Thyroid gland (tissue), 4 donors: ENCODE measurements at regions not wholly inside any gene's neighbourhood (a gene's known extent, or its start where the extent isn't known, plus 50 kb on each side); places are given as distances from the start of the nearest gene placed in this dataset.

ENCODE experiments used
- DNase-seq, 2 donors: peaks; one replicate each; pipeline ENCODE4 v3.0.0-alpha.2; 2019
- H3K27ac ChIP-seq, 3 donors: fragments of 200-600 bp; sonication (generic); 1 replicate in 2 of 3; 2 replicates in 1 of 3; pipeline ENCODE4 v1.5.1; 2016 to 2019; ENCODE audit warnings: mild to moderate bottlenecking in 1 of 3, moderate library complexity in 1 of 3
- H3K27me3 ChIP-seq: fragments of 200-600 bp; sonication (generic); one replicate; pipeline ENCODE4 v1.5.1; 2019
- H3K36me3 ChIP-seq, 2 donors: fragments of 200-600 bp; sonication (generic); one replicate each; pipeline ENCODE4 v1.5.1; 2016 to 2019
- H3K4me1 ChIP-seq, 2 donors: fragments of 200-600 bp; sonication (generic); one replicate each; pipeline ENCODE4 v1.5.1; 2017 to 2019
- H3K4me3 ChIP-seq, 3 donors: fragments of 200-600 bp; sonication (generic); replicated peaks in 1 of 3; 1 replicate in 2 of 3; 2 replicates in 1 of 3; pipeline ENCODE4 v1.5.1; 2016; ENCODE audit warnings: mild to moderate bottlenecking in 1 of 3
- H3K9me3 ChIP-seq: fragments of 200-600 bp; sonication (generic); one replicate; pipeline ENCODE4 v1.5.1; 2017
- POLR2A ChIP-seq, 2 donors: fragments of 450-650 bp; IDR thresholded peaks; one replicate each; pipeline ENCODE4 v1.6.1; 2017; ENCODE audit warnings: antibody characterized with exemption in 2 of 2, mild to moderate bottlenecking in 2 of 2, moderate library complexity in 1 of 2
- WGBS, 2 donors: methylation state at CpG; one replicate each; pipeline ENCODE4 v1.1.5; 2017; 5-methylcytosine and 5-hydroxymethylcytosine counted together
- intact Hi-C: fragments of 100-400 bp; cut with DNase I; formaldehyde crosslinking; loops from one replicate; pipeline ENCODE4 v1.15.1; 2023
- TF ChIP-seq, protein P1 (sequence below), 6 experiments: fragments of 200-600 bp in 3 of 6; fragments of 450-650 bp in 3 of 6; sonication (generic) in 3 of 6; IDR thresholded peaks; one replicate each; pipeline ENCODE4 v1.5.1; 2016 to 2019; ENCODE audit warnings: antibody characterized with exemption in 6 of 6, mild to moderate bottlenecking in 2 of 6, inconsistent platforms in 1 of 6, moderate library complexity in 1 of 6

- no peaks in the 10 kb centered on the region for H3K9me3 ChIP-seq
- peaks cover 0 to 6% of the 10 kb centered on the region in 2 donors for H3K4me1 ChIP-seq
Measured at GRCh38 chr21:27582246-27582947, 615.5 kb upstream of the ADAMTS5 start.

DNA sequence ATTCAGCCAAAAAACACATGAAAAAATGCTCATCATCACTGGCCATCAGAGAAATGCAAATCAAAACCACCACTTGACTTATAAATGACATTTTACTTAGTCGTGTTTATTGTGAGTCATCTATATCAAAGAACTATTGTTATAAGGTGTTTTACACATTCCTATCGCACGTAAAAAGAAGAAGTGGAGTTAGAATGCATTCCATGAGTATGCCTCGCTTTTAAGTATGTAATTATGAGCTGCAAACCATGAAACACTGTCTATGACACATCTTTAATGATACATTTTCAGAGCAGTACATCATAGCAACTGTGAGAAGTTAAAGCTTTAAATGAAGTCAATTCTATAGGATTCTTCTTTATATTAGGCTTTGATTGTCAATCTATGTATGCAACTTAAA is 614.3 kb upstream of the ADAMTS5 start:
- Histone ChIP-seq H3K27me3 (no peaks in the 10 kb centered on the region), H3K4me1 (peaks cover 0 to 6% of the 10 kb centered on the region in 2 donors), H3K27ac (no peak overlapping the region), H3K36me3 (no peaks in the 10 kb centered on the region), H3K4me3 (no peak overlapping the region), H3K9me3 (no peaks in the 10 kb centered on the region)
- DNase-seq, result no peak
- 95 to 97% methylated on average over 4 of the region's 4 CpGs for WGBS, 2 donors
- TF ChIP-seq POLR2A (IDR thresholded peaks at IDR 0.05), result no peak
- TF ChIP-seq, protein P1, sequence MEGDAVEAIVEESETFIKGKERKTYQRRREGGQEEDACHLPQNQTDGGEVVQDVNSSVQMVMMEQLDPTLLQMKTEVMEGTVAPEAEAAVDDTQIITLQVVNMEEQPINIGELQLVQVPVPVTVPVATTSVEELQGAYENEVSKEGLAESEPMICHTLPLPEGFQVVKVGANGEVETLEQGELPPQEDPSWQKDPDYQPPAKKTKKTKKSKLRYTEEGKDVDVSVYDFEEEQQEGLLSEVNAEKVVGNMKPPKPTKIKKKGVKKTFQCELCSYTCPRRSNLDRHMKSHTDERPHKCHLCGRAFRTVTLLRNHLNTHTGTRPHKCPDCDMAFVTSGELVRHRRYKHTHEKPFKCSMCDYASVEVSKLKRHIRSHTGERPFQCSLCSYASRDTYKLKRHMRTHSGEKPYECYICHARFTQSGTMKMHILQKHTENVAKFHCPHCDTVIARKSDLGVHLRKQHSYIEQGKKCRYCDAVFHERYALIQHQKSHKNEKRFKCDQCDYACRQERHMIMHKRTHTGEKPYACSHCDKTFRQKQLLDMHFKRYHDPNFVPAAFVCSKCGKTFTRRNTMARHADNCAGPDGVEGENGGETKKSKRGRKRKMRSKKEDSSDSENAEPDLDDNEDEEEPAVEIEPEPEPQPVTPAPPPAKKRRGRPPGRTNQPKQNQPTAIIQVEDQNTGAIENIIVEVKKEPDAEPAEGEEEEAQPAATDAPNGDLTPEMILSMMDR (IDR thresholded peaks at IDR 0.05), result no peak
- intact Hi-C loops, result no loop called here

More at GRCh38 chr21:27582246-27582947, 615.5 kb upstream of the ADAMTS5 start:
- H3K4me3 ChIP-seq, result no peak overlapping the region
- WGBS, 2 donors, result 94 to 95% methylated on average over 2 of the region's 2 CpGs
- TF ChIP-seq, protein P1 (IDR thresholded peaks at IDR 0.05), result no peak
- TF ChIP-seq POLR2A (IDR thresholded peaks at IDR 0.05), result no peak
- intact Hi-C loops, result no loop called here
- H3K27ac ChIP-seq, result no peak overlapping the region
- no peaks in the 10 kb centered on the region for H3K27me3 ChIP-seq
- H3K36me3 ChIP-seq, result no peaks in the 10 kb centered on the region
- no peak for DNase-seq

GRCh38 chr21:27580276-27580675 is 613.4 kb upstream of the ADAMTS5 start:
- WGBS, 2 donors, result 93 to 96% methylated on average over 1 of the region's 1 CpG
- intact Hi-C loops, result no loop called here
- no peak for TF ChIP-seq POLR2A (IDR thresholded peaks at IDR 0.05)
- TF ChIP-seq, protein P1 (IDR thresholded peaks at IDR 0.05), result no peak
- Histone ChIP-seq H3K9me3 (no peaks in the 10 kb centered on the region), H3K4me1 (peaks cover 0 to 6% of the 10 kb centered on the region in 2 donors), H3K27ac (no peak overlapping the region), H3K4me3 (no peak overlapping the region), H3K36me3 (no peaks in the 10 kb centered on the region), H3K27me3 (no peaks in the 10 kb centered on the region)
- DNase-seq, result no peak

DNA sequence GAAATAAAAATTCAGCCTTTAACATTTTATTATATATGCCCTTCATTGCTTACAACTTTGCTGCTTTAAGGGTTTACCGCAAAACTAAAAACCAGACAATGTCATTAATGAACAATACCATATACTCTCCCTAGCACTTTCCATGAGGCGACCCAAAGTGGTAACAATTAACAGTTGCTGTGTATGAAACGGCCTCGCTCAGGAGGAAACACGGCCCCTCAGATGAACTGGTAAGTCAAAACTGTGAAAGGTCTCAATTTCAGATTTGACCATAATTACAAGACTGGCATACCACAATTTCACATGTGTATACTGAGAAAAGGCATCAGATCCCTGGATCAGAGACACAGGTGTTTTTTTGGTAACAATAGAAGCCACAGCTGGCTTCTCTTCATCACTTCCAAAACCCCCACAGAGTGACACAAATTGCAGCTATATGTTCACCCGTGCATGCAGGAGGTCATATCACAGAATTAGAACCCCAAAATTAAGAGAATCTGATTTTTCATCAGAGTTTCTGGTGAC is 611.9 kb upstream of the ADAMTS5 start:
- H3K9me3 ChIP-seq, result no peaks in the 10 kb centered on the region
- intact Hi-C loops, result no loop called here
- no peaks in the 10 kb centered on the region for H3K27me3 ChIP-seq
- H3K4me1 ChIP-seq, result peaks cover 0 to 6% of the 10 kb centered on the region in 2 donors
- TF ChIP-seq, protein P1 (IDR thresholded peaks at IDR 0.05), result no peak
- TF ChIP-seq POLR2A (IDR thresholded peaks at IDR 0.05), result no peak
- DNase-seq, result no peak
- H3K27ac ChIP-seq, result no peak overlapping the region
- WGBS, 2 donors, result 93 to 95% methylated on average over 6 of the region's 6 CpGs
- H3K4me3 ChIP-seq, result no peak overlapping the region
- no peaks in the 10 kb centered on the region for H3K36me3 ChIP-seq

GRCh38 chr21:27572696-27573095 is 605.8 kb upstream of the ADAMTS5 start:
- Histone ChIP-seq H3K27ac (no peak overlapping the region), H3K9me3 (no peaks in the 10 kb centered on the region), H3K4me3 (no peak overlapping the region), H3K36me3 (no peaks in the 10 kb centered on the region), H3K27me3 (no peaks in the 10 kb centered on the region), H3K4me1 (no peaks in the 10 kb centered on the region)
- intact Hi-C loops, result no loop called here
- no peak for DNase-seq
- WGBS, 2 donors, result 84 to 88% methylated on average over 2 of the region's 2 CpGs
- TF ChIP-seq, protein P1 (IDR thresholded peaks at IDR 0.05), result no peak
- TF ChIP-seq POLR2A (IDR thresholded peaks at IDR 0.05), result no peak
